Karpas-422 (cell line): ENCODE measurements at regions not wholly inside any gene's neighbourhood (a gene's known extent, or its start where the extent isn't known, plus 50 kb on each side); places are given as distances from the start of the nearest gene placed in this dataset.

Source experiments
- DNase-seq: peaks from one replicate; pipeline ENCODE4 v3.0.0-alpha.2; 2015
- H2AFZ ChIP-seq: fragments of 200-600 bp; sonication (generic); 2 replicates; pipeline ENCODE4 v1.6.1; 2014; ENCODE audit warnings: antibody characterized with exemption, low read length, mixed read lengths
- H3K27ac ChIP-seq: fragments of 200-600 bp; sonication (generic); 2 replicates; pipeline ENCODE4 v1.5.1; 2014; ENCODE audit warnings: mild to moderate bottlenecking, low read length, moderate library complexity
- H3K27me3 ChIP-seq: fragments of 200-600 bp; sonication (generic); 2 replicates; pipeline ENCODE4 v1.6.1; 2014; ENCODE audit warnings: low read length, mixed read lengths
- H3K36me3 ChIP-seq: fragments of 200-600 bp; sonication (generic); 2 replicates; pipeline ENCODE4 v1.6.1; 2014; ENCODE audit warnings: low read length, mixed read lengths; ENCODE audit not compliant: insufficient read depth
- H3K4me1 ChIP-seq: fragments of 200-600 bp; sonication (generic); 2 replicates; pipeline ENCODE4 v1.6.1; 2014; ENCODE audit warnings: mild to moderate bottlenecking, low read length, mixed read lengths
- H3K4me2 ChIP-seq: fragments of 200-600 bp; sonication (generic); 2 replicates; pipeline ENCODE4 v1.6.1; 2014; ENCODE audit warnings: low read length, low read depth, mild to moderate bottlenecking; ENCODE audit not compliant: poor library complexity, severe bottlenecking
- H3K4me3 ChIP-seq: fragments of 200-600 bp; sonication (generic); 2 replicates; pipeline ENCODE4 v1.5.1; 2014; ENCODE audit warnings: mild to moderate bottlenecking, antibody characterized with exemption, low read length, mixed read lengths
- H3K79me2 ChIP-seq: fragments of 200-600 bp; sonication (generic); 2 replicates; pipeline ENCODE4 v1.6.1; 2014; ENCODE audit warnings: mild to moderate bottlenecking, low read length, mixed read lengths
- H3K9ac ChIP-seq: fragments of 200-600 bp; sonication (generic); 2 replicates; pipeline ENCODE4 v1.6.0; 2014; ENCODE audit warnings: low read length
- H3K9me2 ChIP-seq: fragments of 200-600 bp; sonication (generic), shearing (Covaris generic); replicated peaks from 2 replicates; pipeline ENCODE4 v1.6.0; 2014; ENCODE audit warnings: mild to moderate bottlenecking, low read length, moderate library complexity; ENCODE audit not compliant: insufficient read depth
- H3K9me3 ChIP-seq: fragments of 300-700, 200-600 bp; sonication (generic); 2 replicates; pipeline ENCODE4 v1.6.1; 2014; ENCODE audit warnings: low read length, mixed read lengths
- H4K20me1 ChIP-seq: fragments of 200-600 bp; sonication (generic); 2 replicates; pipeline ENCODE4 v1.6.1; 2014; ENCODE audit warnings: mild to moderate bottlenecking, antibody characterized with exemption, low read length, low read depth; ENCODE audit not compliant: insufficient read depth

DNA sequence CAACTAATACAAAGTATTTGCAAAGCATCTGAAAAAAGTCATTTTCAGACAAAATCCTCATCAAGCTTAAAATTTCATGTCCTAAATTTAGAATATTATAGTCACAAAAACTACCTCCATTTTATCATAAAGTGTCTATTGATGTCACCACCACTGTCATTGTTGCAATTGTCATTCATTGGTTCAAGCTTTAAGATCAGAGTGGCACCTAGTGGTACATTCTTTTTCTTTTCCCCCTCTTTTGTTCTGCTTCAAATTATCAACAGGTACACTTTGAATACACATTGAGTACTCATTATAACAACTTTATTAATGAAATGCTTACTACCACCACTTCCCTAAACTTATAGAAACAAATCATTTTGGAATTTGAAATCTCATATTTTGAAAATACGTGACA lies 379.8 kb downstream of the SEC23A start:
- Histone ChIP-seq H4K20me1 (no peaks in the 10 kb centered on the region), H3K4me2 (no peak overlapping the region), H2AFZ (no peak overlapping the region), H3K79me2 (no peaks in the 10 kb centered on the region), H3K27me3 (no peaks in the 10 kb centered on the region), H3K4me3 (no peak overlapping the region), H3K27ac (no peak overlapping the region), H3K9ac (no peak overlapping the region), H3K36me3 (no peaks in the 10 kb centered on the region), H3K9me3 (no peaks in the 10 kb centered on the region), H3K4me1 (no peaks in the 10 kb centered on the region), H3K9me2 (no peaks in the 10 kb centered on the region)
- DNase-seq, result no peak

DNA sequence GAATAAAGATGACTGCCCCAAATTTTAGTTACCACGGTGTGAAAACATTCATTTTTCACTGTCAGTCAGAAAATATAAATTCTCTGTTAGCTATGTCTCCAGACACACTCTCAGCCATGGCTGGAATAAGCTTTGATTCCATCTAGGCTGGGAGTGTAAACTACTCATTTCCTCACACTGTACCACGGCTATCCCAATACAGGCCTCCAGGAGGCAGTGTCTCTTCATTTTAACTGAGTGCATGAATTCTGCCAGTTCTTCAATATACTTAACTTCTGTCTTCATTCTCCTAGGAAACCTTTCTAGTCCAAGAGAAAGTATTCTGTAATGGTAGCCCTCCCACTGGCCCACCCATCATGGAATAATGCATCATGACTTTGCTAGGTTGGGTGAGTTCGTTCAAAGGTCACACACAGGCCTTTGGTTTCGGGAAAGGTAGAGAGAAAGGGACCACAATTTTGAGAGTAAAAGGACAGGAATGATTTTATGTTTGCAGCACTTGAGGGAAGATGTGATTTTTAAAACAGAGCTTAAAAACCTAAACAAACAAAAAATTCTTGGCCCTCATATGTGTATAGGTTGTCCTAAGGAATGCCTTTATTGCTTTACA lies 381.1 kb downstream of the SEC23A start:
- no peak overlapping the region for H3K9ac ChIP-seq
- DNase-seq, result peak; percentile 90

DNA sequence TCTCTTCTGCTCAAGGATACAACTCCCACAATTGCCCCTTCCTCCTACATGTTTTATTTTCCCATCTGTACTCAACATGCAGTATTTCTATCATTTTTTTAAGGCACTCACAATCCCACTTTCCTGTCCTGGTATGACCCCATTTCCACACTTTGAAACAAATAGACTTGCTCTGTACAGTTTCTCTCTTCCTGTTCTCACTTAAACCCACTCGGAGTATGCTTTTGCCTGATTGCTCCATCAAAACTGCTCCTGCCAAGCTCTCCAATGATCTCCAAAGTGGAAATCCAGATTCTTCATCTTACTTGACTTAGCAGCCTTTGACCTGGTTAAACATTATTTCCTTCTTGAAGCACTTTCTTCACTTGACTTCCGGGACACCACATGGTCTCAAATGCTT lies 384.5 kb downstream of the SEC23A start:
- no peaks in the 10 kb centered on the region for H4K20me1 ChIP-seq
- peak; percentile 47 for DNase-seq
- peak overlapping the region; percentile 57 for H2AFZ ChIP-seq
- H3K9me2 ChIP-seq, result no peaks in the 10 kb centered on the region
- peaks cover 14% of the 10 kb centered on the region for H3K4me1 ChIP-seq
- H3K9ac ChIP-seq, result no peak overlapping the region
- H3K4me3 ChIP-seq, result no peak overlapping the region
- no peak overlapping the region for H3K4me2 ChIP-seq
- no peaks in the 10 kb centered on the region for H3K9me3 ChIP-seq
- no peaks in the 10 kb centered on the region for H3K36me3 ChIP-seq
- no peaks in the 10 kb centered on the region for H3K79me2 ChIP-seq
- no peak overlapping the region for H3K27ac ChIP-seq
- H3K27me3 ChIP-seq, result no peaks in the 10 kb centered on the region

More for the DNA sequence above, 381.1 kb downstream of the SEC23A start:
- Histone ChIP-seq H3K79me2 (no peaks in the 10 kb centered on the region), H3K4me1 (peaks cover 7% of the 10 kb centered on the region), H3K27me3 (no peaks in the 10 kb centered on the region), H3K27ac (no peak overlapping the region), H3K36me3 (no peaks in the 10 kb centered on the region), H4K20me1 (no peaks in the 10 kb centered on the region), H3K9me2 (no peaks in the 10 kb centered on the region), H3K9me3 (no peaks in the 10 kb centered on the region), H3K4me3 (no peak overlapping the region), H2AFZ (no peak overlapping the region), H3K4me2 (no peak overlapping the region)

DNA sequence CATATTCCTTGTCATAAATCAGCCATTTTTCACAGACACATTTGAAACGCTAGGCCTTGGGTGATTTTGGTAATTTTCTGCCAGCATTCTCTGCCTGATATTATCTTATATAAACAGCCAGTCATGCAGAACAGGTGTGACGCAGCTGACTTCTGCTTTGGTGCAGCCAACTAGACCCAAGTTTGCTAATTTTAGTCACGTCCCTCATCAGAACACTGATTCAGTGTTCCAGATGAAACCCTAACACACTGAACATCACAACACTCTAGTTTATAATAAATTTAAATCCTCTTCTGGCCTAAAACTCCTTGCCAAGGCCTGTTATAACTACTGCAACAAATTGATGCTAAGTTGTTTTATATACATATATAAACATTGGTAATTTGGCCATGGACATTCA lies 386.1 kb downstream of the SEC23A start:
- H3K4me2 ChIP-seq, result peak overlapping the region; percentile 50
- no peaks in the 10 kb centered on the region for H3K36me3 ChIP-seq
- H3K27me3 ChIP-seq, result no peaks in the 10 kb centered on the region
- no peaks in the 10 kb centered on the region for H4K20me1 ChIP-seq
- H3K4me1 ChIP-seq, result peaks cover 21% of the 10 kb centered on the region
- no peaks in the 10 kb centered on the region for H3K9me3 ChIP-seq
- H3K4me3 ChIP-seq, result no peak overlapping the region
- DNase-seq, result peak; percentile 79
- H3K79me2 ChIP-seq, result no peaks in the 10 kb centered on the region
- H2AFZ ChIP-seq, result peak overlapping the region; percentile 64
- no peaks in the 10 kb centered on the region for H3K9me2 ChIP-seq
- H3K9ac ChIP-seq, result no peak overlapping the region
- H3K27ac ChIP-seq, result peak overlapping the region; percentile 17

DNA sequence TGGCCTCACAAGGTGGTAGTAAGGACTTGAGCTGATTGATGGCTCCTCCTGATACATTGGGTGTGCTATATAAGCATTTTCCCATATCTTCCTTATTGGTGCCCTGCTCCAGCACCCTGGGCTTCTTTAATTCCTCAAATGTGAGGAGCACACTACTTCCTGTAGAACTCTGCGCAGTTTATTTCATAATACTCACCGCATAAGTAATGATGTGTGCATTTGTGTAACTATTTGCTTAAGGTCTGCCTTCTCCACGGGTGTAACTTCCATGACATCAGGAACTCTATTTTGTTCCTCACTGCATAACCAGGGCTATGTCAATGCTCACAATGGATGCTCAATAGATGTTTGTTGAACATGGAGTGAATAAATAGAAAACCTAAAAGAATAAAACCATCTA lies 392.2 kb downstream of the SEC23A start:
- Histone ChIP-seq H3K4me2 (no peak overlapping the region), H3K4me3 (no peak overlapping the region), H4K20me1 (no peaks in the 10 kb centered on the region), H3K27ac (no peak overlapping the region), H3K27me3 (no peaks in the 10 kb centered on the region), H3K4me1 (peaks cover 14% of the 10 kb centered on the region), H2AFZ (no peak overlapping the region), H3K9me3 (no peaks in the 10 kb centered on the region), H3K9me2 (no peaks in the 10 kb centered on the region), H3K36me3 (no peaks in the 10 kb centered on the region), H3K79me2 (no peaks in the 10 kb centered on the region), H3K9ac (no peak overlapping the region)
- DNase-seq, result no peak

DNA sequence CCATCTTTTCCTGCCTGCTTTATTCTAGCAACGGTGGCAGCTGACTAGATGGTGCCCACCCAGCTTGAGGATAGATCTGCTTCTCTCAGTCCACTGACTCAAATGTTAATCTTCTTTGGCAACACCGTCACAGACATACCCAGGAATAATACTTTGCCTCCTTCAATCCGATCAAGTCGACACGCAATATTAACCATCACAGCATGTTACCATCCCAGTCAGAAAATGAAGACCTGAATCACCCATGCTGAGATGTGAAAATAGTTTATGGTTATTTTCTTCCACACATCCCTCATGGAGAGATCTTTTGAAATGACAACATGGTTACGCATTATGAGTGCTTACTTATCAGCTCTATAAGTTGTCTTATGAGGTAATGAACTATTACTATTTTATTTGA lies 392.8 kb downstream of the SEC23A start:
- Histone ChIP-seq H3K27ac (no peak overlapping the region), H3K36me3 (no peaks in the 10 kb centered on the region), H3K9me2 (no peaks in the 10 kb centered on the region), H3K4me1 (peaks cover 14% of the 10 kb centered on the region), H3K9me3 (no peaks in the 10 kb centered on the region), H4K20me1 (no peaks in the 10 kb centered on the region), H3K79me2 (no peaks in the 10 kb centered on the region), H3K9ac (no peak overlapping the region), H2AFZ (no peak overlapping the region), H3K4me3 (no peak overlapping the region), H3K4me2 (no peak overlapping the region), H3K27me3 (no peaks in the 10 kb centered on the region)
- no peak for DNase-seq

DNA sequence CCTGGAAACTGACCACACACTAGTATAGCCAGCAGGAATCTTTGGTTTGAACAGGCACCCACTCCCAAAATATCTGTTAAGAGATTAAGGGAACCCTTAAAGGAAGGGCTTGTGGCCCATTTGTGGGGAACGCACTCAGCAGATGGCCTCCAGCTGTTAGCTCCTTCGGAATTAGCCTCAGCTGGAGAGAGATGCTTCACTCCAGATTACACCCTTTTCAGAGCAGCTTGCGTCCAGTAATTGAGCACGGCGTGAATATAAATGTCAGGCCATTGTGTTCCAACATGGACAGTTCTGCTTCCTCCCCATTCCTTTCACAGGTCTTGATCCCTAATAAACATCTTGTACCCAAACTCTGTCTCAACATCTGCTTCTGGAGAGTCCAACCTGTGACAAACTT lies 397.8 kb downstream of the SEC23A start:
- no peaks in the 10 kb centered on the region for H4K20me1 ChIP-seq
- H3K9ac ChIP-seq, result no peak overlapping the region
- H3K79me2 ChIP-seq, result no peaks in the 10 kb centered on the region
- H3K9me3 ChIP-seq, result no peaks in the 10 kb centered on the region
- H3K4me2 ChIP-seq, result no peak overlapping the region
- no peak overlapping the region for H3K4me3 ChIP-seq
- H3K27ac ChIP-seq, result no peak overlapping the region
- no peaks in the 10 kb centered on the region for H3K4me1 ChIP-seq
- H2AFZ ChIP-seq, result no peak overlapping the region
- H3K9me2 ChIP-seq, result no peaks in the 10 kb centered on the region
- H3K27me3 ChIP-seq, result no peaks in the 10 kb centered on the region
- no peak for DNase-seq
- H3K36me3 ChIP-seq, result no peaks in the 10 kb centered on the region

DNA sequence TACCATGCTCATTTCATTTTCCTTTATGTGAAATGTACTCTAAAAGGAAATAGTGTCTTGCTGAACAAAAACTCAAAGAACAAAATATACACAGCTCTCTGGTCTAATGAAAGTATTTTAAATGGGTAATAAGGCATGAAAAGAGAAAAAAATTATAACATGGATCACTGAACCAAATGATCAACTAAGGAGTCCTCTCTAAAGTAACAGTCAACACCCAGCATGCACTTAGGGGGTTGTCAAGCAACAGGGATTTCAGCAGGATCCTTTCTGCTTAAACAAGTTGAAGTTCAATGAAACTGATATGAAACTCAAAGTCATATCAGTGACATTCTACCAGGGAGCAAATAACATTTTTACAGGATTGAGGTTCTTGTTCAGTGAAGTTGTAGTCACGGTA lies 398.8 kb downstream of the SEC23A start:
- Histone ChIP-seq H3K4me3 (no peak overlapping the region), H3K27ac (no peak overlapping the region), H2AFZ (no peak overlapping the region), H3K4me2 (no peak overlapping the region), H3K9me2 (no peaks in the 10 kb centered on the region), H3K27me3 (no peaks in the 10 kb centered on the region), H3K36me3 (no peaks in the 10 kb centered on the region), H4K20me1 (no peaks in the 10 kb centered on the region), H3K9me3 (no peaks in the 10 kb centered on the region), H3K9ac (no peak overlapping the region), H3K4me1 (no peaks in the 10 kb centered on the region), H3K79me2 (no peaks in the 10 kb centered on the region)
- no peak for DNase-seq

DNA sequence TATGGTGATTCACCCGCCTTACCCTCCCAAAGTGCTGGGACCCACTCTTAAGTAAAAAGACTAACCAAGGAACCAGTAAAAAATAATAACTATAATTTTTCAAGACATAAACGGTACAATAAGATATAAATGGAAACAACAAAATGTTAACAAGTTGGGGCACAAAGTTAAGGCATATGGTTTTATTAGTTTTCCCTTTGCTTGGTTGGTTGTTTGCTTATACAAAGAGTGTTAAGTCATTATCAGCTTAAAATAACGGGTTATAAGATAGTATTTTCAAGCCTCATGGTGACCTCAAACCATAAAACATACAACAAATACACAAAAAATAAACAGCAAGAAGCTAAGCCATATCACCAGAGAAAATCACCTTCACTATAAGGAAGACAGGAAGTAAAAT lies 406.1 kb downstream of the SEC23A start:
- no peak overlapping the region for H3K9ac ChIP-seq
- no peaks in the 10 kb centered on the region for H3K36me3 ChIP-seq
- H2AFZ ChIP-seq, result no peak overlapping the region
- no peaks in the 10 kb centered on the region for H3K4me1 ChIP-seq
- H3K4me2 ChIP-seq, result no peak overlapping the region
- no peak for DNase-seq
- H3K79me2 ChIP-seq, result no peaks in the 10 kb centered on the region
- no peaks in the 10 kb centered on the region for H3K27me3 ChIP-seq
- H4K20me1 ChIP-seq, result no peaks in the 10 kb centered on the region
- no peaks in the 10 kb centered on the region for H3K9me2 ChIP-seq
- no peak overlapping the region for H3K4me3 ChIP-seq
- no peak overlapping the region for H3K27ac ChIP-seq
- no peaks in the 10 kb centered on the region for H3K9me3 ChIP-seq
